ENCODE measurements at regions not wholly inside any gene's neighbourhood (a gene's known extent, or its start where the extent isn't known, plus 50 kb on each side); places are given as distances from the start of the nearest gene placed in this dataset.

GRCh38 chr1:84090447-84091245, 53.4 kb upstream of the PRKACB start:
- DNase-seq: no peak

DNA sequence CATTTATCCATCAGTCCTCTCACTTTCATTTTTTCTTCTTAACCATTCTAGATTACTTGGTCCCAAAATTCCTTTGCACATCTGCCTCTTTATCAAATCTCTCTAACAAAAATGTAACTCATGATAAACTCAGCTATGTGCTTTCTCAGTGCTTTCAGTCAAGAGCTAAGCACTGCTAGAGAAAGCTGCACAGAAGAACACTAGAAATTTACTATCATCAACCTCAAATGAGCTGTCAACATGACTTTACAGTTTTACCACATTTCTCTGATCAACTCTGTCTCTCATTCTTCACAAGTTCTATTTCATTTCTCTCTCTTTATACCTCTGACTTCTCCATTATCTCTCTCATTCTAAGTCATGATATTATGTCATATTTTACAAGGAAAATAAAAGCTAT, 54.2 kb upstream of the PRKACB start:
- DNase-seq: no peak

DNA sequence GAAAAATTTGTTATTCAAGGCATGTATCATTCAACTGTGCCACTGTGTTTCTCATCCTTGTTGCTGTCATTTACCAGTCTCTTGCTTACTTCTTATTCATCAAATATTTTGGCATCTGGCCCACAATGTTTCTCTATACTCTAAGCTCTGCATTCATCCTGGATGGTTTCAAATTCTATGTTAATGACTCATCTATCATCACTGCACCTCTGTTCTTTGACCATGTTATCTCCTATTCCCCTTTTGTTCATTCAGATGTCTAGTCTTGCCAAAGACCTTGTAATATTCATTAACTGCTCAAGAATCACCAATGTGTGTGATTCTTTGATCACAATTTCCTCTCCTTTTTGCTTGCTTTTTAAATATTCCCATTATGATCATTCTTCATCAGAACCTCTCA, 54.6 kb upstream of the PRKACB start:
- DNase-seq: no peak

- no peak for DNase-seq
Measured at GRCh38 chr1:84086616-84087015, 57.5 kb upstream of the PRKACB start.

DNA sequence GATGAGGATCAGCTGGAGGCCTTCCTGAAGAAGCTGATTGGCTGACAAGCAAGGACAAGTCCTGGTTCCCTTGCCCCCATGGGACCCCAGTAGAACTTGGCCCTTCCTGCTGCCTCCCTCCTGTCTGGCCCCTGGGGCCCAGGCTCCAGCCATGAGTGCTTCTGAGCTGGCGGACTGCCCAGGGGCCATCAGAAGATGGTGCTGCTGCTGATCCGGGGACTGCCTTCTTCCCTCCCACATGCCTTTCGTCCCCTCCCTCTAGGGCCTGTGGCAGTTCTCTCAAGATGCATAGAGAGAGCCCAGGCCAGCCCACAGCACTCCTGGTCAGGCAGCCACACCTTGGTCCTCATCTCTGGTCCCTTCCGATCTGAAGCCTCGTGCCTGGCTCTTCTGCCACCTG, 57.9 kb upstream of the PRKACB start:
- no peak for DNase-seq

- DNase-seq: peak; percentile 83
Measured at GRCh38 chr1:84083307-84083706, 60.8 kb upstream of the PRKACB start.

- DNase-seq: no peak
Measured at GRCh38 chr1:84078842-84079202, 65.2 kb upstream of the PRKACB start.

GRCh38 chr1:84078108-84078841, 65.8 kb upstream of the PRKACB start:
- no peak for DNase-seq

DNA sequence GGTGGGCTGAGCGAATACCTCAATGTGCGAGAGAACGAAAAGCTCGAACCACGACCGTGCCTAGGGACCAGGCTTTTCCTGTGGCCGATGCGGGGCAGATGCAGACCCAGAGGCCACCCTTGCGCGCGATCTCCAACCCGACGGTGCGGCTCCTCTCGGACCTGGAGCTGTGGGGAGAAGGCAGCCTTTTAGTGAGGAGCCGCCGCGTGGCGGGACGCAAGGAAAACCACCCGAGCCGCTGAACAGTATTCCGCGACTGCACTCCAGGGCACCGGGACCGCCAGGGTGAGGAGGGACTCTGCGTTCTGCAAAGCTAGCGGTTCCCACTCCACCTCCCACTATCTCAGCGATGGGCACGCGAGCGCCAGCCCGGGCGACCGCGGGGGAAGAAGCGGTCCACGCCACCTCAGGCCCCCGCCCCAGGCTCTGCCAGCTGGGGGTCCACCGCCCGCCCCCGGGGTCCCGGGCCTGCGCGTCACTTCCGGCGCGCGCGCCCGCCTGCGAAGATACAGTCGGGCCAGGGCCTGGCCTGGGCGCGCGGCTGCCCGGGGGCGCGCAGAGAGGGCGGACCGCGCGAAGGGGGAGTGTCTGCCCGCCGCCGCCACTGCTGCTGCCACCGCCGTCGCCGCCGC, 66.5 kb upstream of the PRKACB start:
- DNase-seq: peak; percentile 81

GRCh38 chr1:84073266-84073665, 70.8 kb upstream of the PRKACB start:
- DNase-seq: no peak

GRCh38 chr1:84069236-84069845, 70.4 kb upstream of the TTLL7 start:
- DNase-seq: no peak

- DNase-seq: no peak
Measured at GRCh38 chr1:84062496-84062895, 63.6 kb upstream of the TTLL7 start.

DNA sequence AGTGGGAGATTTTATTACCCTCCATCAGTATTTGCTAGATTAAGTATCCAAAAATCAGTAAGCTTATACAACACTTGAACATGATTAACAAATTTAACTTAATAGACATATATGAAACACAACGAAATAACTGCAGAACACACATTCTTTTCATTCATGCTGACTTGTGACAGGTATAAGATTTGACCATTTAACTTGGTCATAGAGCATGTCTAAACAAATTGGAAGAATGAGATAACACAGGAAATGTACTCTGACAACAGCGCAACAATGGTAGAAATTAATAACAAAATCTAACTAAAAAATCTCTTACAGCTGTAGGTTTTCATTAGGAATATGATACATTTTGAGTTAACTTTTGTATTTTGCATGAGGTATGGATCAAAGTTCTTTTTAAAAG, 62.4 kb upstream of the TTLL7 start:
- DNase-seq: no peak

GRCh38 chr1:84060781-84061180, 61.8 kb upstream of the TTLL7 start:
- no peak for DNase-seq

GRCh38 chr1:84048820-84049219, 49.9 kb upstream of the TTLL7 start:
- no peak for DNase-seq

Data from NCI-H446 treated with DMSO at 0.1 percent for 48 hours (cell line).